HUES6 (cell line): ENCODE measurements at regions not wholly inside any gene's neighbourhood (a gene's known extent, or its start where the extent isn't known, plus 50 kb on each side); places are given as distances from the start of the nearest gene placed in this dataset.

Source experiments
- H3K27ac ChIP-seq: 2 replicates; pipeline ENCODE4 v1.7.0; 2013; ENCODE audit warnings: low read depth, mild to moderate bottlenecking, low read length, inconsistent platforms
- H3K27me3 ChIP-seq: 2 replicates; pipeline ENCODE4 v1.6.1; 2013; ENCODE audit warnings: low read length; ENCODE audit not compliant: control insufficient read depth, insufficient read depth
- H3K36me3 ChIP-seq: 2 replicates; pipeline ENCODE4 v1.6.1; 2013; ENCODE audit warnings: low read length; ENCODE audit not compliant: control insufficient read depth, insufficient read depth
- H3K4me1 ChIP-seq: 2 replicates; pipeline ENCODE4 v1.6.1; 2013; ENCODE audit warnings: low read length; ENCODE audit not compliant: control insufficient read depth, insufficient read depth
- H3K4me3 ChIP-seq: 2 replicates; pipeline ENCODE4 v1.5.1; 2013; ENCODE audit warnings: low read depth, low read length
- H3K9ac ChIP-seq: one replicate; pipeline ENCODE4 v1.6.1; 2013; ENCODE audit warnings: mild to moderate bottlenecking, low read length
- H3K9me3 ChIP-seq: 2 replicates; pipeline ENCODE4 v1.6.1; 2013; ENCODE audit warnings: low read depth, low read length; ENCODE audit not compliant: control insufficient read depth, insufficient read depth

DNA sequence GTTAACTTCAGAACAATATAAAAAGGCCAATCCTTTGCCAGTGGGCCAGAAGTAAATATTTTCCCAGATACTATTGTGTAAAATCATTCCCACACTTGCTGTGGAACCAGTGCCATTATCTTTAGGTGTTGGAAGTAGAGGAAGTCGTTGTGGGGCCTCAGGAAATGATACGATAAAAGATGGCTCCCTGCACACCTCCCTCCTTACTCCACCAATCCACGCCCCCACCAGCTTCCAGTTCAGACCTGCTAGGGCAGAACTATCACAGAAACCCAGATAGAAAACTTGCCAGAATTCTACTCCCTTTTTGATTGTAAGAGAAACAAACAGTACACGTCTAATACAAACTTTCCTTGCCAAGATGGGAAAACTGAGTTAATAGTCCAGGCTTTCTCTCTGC is 173.0 kb upstream of the FMN2 start:
- H3K27me3 ChIP-seq, result no peaks in the 10 kb centered on the region
- H3K9ac ChIP-seq, result no peak overlapping the region
- no peak overlapping the region for H3K27ac ChIP-seq
- H3K36me3 ChIP-seq, result no peaks in the 10 kb centered on the region
- no peaks in the 10 kb centered on the region for H3K9me3 ChIP-seq
- H3K4me1 ChIP-seq, result peaks cover 17% of the 10 kb centered on the region
- H3K4me3 ChIP-seq, result no peak overlapping the region

DNA sequence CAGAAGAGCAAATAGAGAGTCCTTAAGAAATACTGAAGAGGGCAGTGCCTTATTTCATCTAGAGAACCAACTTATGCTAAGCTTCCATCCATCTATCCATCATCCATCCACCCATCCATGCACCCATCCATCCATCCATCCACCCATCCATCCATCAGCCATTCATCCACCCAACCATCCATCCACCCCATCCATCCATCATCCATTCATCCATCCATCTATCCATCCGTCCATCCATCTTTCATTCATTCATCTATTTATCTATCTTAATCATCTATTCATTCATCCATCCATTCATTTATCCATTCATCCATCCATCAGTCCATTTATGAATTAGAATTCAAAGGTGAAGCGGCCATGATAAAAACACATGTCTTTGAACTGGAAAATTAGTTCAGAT is 171.5 kb upstream of the FMN2 start:
- Histone ChIP-seq H3K27me3 (no peaks in the 10 kb centered on the region), H3K27ac (no peak overlapping the region)

DNA sequence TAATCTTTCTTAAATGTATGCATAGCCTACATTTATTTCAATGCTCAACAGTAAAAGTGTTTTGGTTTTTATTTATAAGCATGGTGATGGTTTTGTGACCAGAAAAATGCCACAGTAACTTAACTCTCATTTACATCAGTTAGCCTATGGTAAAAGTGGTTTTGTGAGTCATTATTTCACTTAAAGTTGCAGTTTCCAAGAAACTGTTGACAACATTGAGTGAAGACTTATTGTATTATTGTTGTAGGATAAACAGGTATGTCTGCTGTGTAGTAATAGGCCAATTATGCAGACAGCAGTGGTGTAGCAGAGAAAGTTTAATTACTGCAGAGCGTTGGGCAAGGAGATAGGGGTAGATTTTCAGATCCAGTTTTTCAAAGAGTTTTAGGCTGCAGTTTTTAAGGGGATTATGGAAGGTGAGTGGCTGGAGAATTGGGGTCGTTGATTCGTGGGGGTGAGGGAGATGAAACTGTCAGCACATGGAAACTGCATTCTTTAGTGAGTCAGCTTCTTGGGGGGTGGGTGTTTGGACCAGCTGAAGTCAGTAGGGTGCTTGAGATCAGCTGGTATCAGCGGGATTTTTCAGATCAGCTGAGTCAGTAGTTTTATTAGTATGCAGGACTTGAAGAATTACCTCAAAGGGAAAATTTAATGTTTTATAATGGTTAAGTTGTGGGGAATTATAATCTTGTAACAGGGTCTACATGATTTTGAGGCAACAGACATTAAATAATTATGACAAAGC is 168.7 kb upstream of the FMN2 start:
- Histone ChIP-seq H3K4me1 (no peaks in the 10 kb centered on the region; the same call in 1 of the 2 replicates), H3K4me3 (no peak overlapping the region), H3K36me3 (no peaks in the 10 kb centered on the region), H3K9me3 (peaks cover 19% of the 10 kb centered on the region; the same call in 1 of the 2 replicates), H3K27me3 (no peaks in the 10 kb centered on the region), H3K9ac (no peak overlapping the region), H3K27ac (no peak overlapping the region)

More for the DNA sequence above, 171.5 kb upstream of the FMN2 start:
- no peaks in the 10 kb centered on the region for H3K36me3 ChIP-seq
- peaks cover 13% of the 10 kb centered on the region; the same call in 1 of the 2 replicates for H3K9me3 ChIP-seq
- H3K4me3 ChIP-seq, result no peak overlapping the region
- H3K4me1 ChIP-seq, result peaks cover 5% of the 10 kb centered on the region; the same call in 1 of the 2 replicates
- H3K9ac ChIP-seq, result no peak overlapping the region

DNA sequence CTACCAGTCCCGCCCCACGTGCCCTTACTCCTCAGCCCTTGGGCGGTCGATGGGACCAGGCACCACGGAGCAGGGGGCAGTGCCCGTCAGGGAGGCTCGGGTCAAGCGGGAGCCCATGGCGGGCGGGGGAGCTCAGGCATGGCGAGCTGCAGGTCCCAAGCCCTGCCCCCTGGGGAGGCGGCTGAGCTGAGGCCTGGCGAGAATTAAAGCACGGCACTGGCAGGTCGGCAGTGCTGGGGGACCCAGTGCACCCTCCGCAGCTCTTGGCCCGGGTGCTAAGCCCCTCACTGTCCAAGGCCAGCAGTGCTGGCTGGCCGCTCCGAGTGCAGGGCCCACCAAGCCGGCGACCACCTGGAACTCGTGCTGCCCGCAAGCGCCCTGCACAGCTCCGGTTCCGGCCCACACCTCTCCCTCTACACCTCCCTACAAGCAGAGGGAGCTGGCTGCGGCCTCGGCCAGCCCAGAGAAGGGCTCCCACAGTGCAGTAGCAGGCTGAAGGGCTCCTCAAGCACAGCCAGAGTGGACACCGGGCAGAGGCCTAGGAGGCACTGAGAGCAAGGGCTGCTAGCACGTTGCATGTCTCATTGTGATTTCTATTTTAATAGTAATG is 166.8 kb upstream of the FMN2 start:
- no peak overlapping the region for H3K9ac ChIP-seq
- H3K4me1 ChIP-seq, result no peaks in the 10 kb centered on the region; the same call in 1 of the 2 replicates
- H3K27me3 ChIP-seq, result no peaks in the 10 kb centered on the region
- no peak overlapping the region for H3K4me3 ChIP-seq
- peaks cover 19% of the 10 kb centered on the region; the same call in 1 of the 2 replicates for H3K9me3 ChIP-seq
- H3K36me3 ChIP-seq, result no peaks in the 10 kb centered on the region
- no peak overlapping the region for H3K27ac ChIP-seq

DNA sequence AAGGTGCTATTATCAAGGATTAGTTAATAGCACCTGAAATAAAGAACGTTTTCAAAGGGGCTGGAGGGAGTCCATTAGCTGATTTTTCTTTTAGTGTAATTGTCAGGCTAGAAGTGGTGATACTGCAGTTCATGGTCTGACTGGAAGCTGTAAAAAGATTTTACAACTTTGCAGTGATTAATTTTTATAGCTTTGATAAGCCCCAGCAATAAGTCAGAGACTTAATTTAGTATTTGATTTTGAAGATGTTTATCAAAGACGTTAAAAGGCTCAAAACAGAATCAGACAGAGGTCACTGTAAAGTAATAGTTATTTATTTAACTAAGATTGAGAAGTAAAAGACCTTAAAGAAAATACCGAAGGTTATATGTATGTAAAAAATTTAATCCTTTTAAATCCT is 165.5 kb upstream of the FMN2 start:
- H3K9me3 ChIP-seq, result peaks cover 19% of the 10 kb centered on the region; the same call in 1 of the 2 replicates
- H3K36me3 ChIP-seq, result no peaks in the 10 kb centered on the region
- H3K27ac ChIP-seq, result no peak overlapping the region
- no peak overlapping the region for H3K4me3 ChIP-seq
- H3K27me3 ChIP-seq, result no peaks in the 10 kb centered on the region
- H3K4me1 ChIP-seq, result no peaks in the 10 kb centered on the region; the same call in 1 of the 2 replicates
- no peak overlapping the region for H3K9ac ChIP-seq

DNA sequence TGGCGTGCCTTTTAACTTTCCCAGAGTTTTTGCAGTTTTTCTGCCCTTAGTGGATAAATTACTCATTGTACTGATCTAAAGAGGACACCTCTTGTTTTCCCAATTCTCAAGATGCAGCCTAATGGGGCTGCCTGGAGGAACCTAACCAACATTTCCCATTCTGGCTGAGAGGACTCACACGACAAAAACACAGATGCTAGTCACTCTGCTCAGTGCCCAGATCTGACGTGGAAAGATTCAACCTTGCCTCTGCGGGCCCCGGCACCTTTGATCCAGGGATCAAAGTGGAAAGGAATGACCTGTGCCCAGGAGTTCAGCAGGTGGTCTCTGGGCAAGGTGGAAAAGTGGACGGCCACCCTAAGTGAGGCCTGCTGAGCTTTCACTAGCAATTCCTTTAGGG is 162.4 kb upstream of the FMN2 start:
- no peak overlapping the region for H3K27ac ChIP-seq

DNA sequence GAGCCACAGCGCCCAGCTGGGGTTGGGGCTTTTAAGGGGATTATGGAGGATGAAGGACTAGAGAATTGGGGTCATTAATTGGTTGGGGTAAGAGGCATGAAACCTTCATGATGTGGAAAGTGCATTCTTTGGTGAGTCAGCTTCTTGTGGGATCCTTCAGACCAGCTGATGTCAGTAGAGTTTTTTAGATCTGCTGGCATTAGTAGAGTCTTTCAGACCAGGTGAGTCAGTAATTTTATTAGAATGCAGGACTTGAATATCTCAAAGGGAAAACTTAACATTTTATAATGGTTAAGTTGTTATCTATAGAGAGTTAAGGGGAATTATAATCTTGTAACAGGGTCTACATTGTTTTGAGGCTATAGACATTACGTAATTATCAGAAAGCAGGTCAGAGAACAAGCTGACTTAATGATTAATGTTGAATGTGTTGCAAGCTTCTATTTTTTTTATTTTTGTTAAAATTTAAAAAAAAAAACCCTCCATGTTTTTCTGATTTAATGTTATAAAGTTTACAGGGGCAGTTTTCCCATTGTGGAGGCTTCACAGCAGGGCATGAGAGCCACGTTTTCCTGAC is 160.9 kb upstream of the FMN2 start:
- Histone ChIP-seq H3K9me3 (0 out of 2 replicates have a peak, but pooled peaks cover 2% of the 10 kb centered on the region), H3K36me3 (no peaks in the 10 kb centered on the region), H3K9ac (no peak overlapping the region), H3K4me1 (no peaks in the 10 kb centered on the region), H3K27ac (no peak overlapping the region), H3K27me3 (no peaks in the 10 kb centered on the region), H3K4me3 (no peak overlapping the region)

More for the DNA sequence above, 162.4 kb upstream of the FMN2 start:
- H3K36me3 ChIP-seq, result no peaks in the 10 kb centered on the region
- H3K9ac ChIP-seq, result no peak overlapping the region
- H3K4me1 ChIP-seq, result no peaks in the 10 kb centered on the region
- peaks cover 15% of the 10 kb centered on the region; the same call in 1 of the 2 replicates for H3K9me3 ChIP-seq
- no peaks in the 10 kb centered on the region for H3K27me3 ChIP-seq
- no peak overlapping the region for H3K4me3 ChIP-seq

DNA sequence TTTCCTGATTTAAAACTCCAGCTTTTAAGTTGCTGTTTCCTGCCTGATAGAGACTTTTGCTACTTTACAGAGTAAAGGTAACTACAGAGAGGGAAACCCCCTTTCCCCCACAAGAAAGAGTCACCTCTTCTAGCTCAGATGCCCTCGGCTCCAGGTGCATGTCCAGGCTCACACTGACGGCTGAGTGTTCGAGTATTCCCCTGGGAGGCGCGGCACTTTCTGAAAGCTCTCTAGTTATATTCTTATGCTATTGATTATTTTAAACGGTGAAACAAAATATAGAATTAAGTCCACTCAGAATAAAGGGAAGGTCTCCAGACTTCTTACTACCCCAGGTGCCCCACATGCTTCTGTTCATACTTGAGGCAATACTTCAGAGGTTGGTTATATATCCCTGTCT is 160.3 kb upstream of the FMN2 start:
- Histone ChIP-seq H3K9ac (no peak overlapping the region), H3K9me3 (0 out of 2 replicates have a peak, but pooled peaks cover 2% of the 10 kb centered on the region), H3K27me3 (no peaks in the 10 kb centered on the region), H3K36me3 (no peaks in the 10 kb centered on the region), H3K4me1 (no peaks in the 10 kb centered on the region), H3K27ac (no peak overlapping the region), H3K4me3 (no peak overlapping the region)

DNA sequence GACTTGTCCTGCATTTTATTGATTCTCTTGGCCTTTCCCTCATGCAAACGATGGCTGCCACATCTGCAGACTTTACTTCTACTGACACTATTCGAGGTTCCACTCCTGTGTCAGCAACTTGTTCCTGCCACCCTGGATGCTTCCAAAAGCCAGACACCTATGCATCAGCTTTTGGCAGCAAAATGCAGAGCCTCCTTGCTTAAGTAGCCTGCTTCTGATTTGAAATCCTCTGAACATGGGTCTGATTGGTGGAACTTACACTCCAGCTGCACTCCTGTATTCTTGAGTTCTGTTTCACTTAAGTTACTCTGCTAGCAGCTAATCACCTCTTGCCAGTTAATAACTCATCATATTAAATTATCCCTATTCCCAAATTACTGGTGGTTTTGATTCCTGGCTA is 152.1 kb upstream of the FMN2 start:
- Histone ChIP-seq H3K9me3 (peaks cover 35% of the 10 kb centered on the region), H3K27ac (no peak overlapping the region), H3K4me3 (no peak overlapping the region), H3K4me1 (no peaks in the 10 kb centered on the region), H3K27me3 (no peaks in the 10 kb centered on the region), H3K36me3 (no peaks in the 10 kb centered on the region), H3K9ac (no peak overlapping the region)

DNA sequence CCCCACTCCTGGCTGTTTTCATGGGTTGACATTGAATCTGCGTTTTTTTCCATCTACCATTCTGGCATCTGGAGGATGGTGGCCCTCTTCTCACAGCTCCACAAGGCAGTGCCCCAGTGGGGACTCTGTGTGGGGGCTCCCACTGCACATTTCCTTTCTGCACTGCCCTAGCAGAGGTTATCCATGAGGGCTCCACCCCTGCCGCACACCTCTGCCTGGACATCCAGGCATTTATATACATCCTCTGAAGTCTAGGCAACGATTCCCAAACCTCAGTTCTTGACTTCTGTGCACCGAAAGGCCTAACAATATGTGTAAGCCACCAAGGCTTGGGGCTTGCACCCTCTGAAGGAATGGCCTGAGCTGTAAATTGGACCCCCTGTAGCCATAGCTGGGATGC is 147.9 kb upstream of the FMN2 start:
- no peak overlapping the region for H3K4me3 ChIP-seq
- no peaks in the 10 kb centered on the region for H3K4me1 ChIP-seq

DNA sequence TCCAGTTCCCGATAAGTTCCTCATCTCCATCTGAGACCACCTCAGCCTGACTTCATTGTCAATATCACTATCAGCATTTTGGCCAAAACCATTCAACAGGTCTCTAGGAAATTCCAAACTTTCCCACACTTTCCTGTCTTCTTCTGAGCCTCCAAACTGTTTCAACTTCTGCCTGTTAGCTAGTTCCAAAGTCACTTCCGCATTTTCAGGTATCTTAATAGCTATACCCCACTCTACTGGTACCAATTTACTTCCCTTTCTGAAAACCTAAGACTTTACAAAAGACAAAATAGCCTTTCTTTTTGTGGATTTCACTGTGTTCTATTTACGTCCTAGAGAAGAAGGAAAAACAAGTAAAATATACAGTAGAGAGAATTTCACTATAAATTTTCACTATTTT is 147.0 kb upstream of the FMN2 start:
- Histone ChIP-seq H3K27me3 (no peaks in the 10 kb centered on the region), H3K27ac (no peak overlapping the region), H3K4me1 (no peaks in the 10 kb centered on the region), H3K4me3 (no peak overlapping the region), H3K9me3 (peaks cover 36% of the 10 kb centered on the region), H3K36me3 (no peaks in the 10 kb centered on the region), H3K9ac (no peak overlapping the region)

More for the DNA sequence above, 147.9 kb upstream of the FMN2 start:
- Histone ChIP-seq H3K9me3 (peaks cover 36% of the 10 kb centered on the region), H3K36me3 (no peaks in the 10 kb centered on the region), H3K9ac (no peak overlapping the region), H3K27ac (no peak overlapping the region), H3K27me3 (no peaks in the 10 kb centered on the region)
